ENCODE measurements at regions not wholly inside any gene's neighbourhood (a gene's known extent, or its start where the extent isn't known, plus 50 kb on each side); places are given as distances from the start of the nearest gene placed in this dataset.
A peak's percentile ranks its signal among the peaks of the same experiment; 100 is the strongest.
"Not testable (repeated sequence)": the region's sequence is repeated elsewhere in the genome, so short reads cannot be mapped to it uniquely, and the experiment has no call there.

- DNase-seq (ENCODE audit: low spot score) = peak; percentile 30
Measured at GRCh38 chr12:59346248-59346647, 249.6 kb upstream of the SLC16A7 start.

- DNase-seq (ENCODE audit: low spot score) = no peak
Measured at GRCh38 chr12:59345406-59345805, 250.4 kb upstream of the SLC16A7 start.

GRCh38 chr12:59344224-59344623, 251.6 kb upstream of the SLC16A7 start:
- DNase-seq (ENCODE audit: low spot score) = no peak

GRCh38 chr12:59329462-59329861, 266.4 kb upstream of the SLC16A7 start:
- no peak for DNase-seq (ENCODE audit: low spot score)

- DNase-seq (ENCODE audit: low spot score) = not testable (repeated sequence)
Measured at GRCh38 chr12:59328395-59329075, 267.3 kb upstream of the SLC16A7 start.

- DNase-seq (ENCODE audit: low spot score) = not testable (repeated sequence)
Measured at GRCh38 chr12:59326457-59326856, 269.4 kb upstream of the SLC16A7 start.

GRCh38 chr12:59322473-59322872, 273.4 kb upstream of the SLC16A7 start:
- no peak for DNase-seq (ENCODE audit: low spot score)

- no peak for DNase-seq (ENCODE audit: low spot score)
Measured at GRCh38 chr12:59321278-59321677, 274.6 kb upstream of the SLC16A7 start.

- no peak for DNase-seq (ENCODE audit: low spot score)
Measured at GRCh38 chr12:59320112-59320511, 275.7 kb upstream of the SLC16A7 start.

GRCh38 chr12:59318940-59319339, 276.9 kb upstream of the SLC16A7 start:
- DNase-seq (ENCODE audit: low spot score) = no peak

GRCh38 chr12:59317598-59317997, 278.2 kb upstream of the SLC16A7 start:
- DNase-seq (ENCODE audit: low spot score) = no peak

- no peak for DNase-seq (ENCODE audit: low spot score)
Measured at GRCh38 chr12:59316938-59317337, 278.9 kb upstream of the SLC16A7 start.

- DNase-seq (ENCODE audit: low spot score) = not testable (repeated sequence)
Measured at GRCh38 chr12:59316354-59316753, 279.5 kb upstream of the SLC16A7 start.

- no peak for DNase-seq (ENCODE audit: low spot score)
Measured at GRCh38 chr12:59314209-59314608, 281.6 kb upstream of the SLC16A7 start.

- DNase-seq (ENCODE audit: low spot score) = no peak
Measured at GRCh38 chr12:59304077-59304721, 291.6 kb upstream of the SLC16A7 start.

GRCh38 chr12:59298296-59298695, 297.5 kb upstream of the SLC16A7 start:
- DNase-seq (ENCODE audit: low spot score) = no peak

GRCh38 chr12:59294221-59294620, 301.6 kb upstream of the SLC16A7 start:
- no peak for DNase-seq (ENCODE audit: low spot score)

GRCh38 chr12:59282999-59283398, 312.8 kb upstream of the SLC16A7 start:
- DNase-seq (ENCODE audit: low spot score) = no peak

GRCh38 chr12:59273561-59273960, 322.3 kb upstream of the SLC16A7 start:
- not testable (repeated sequence) for DNase-seq (ENCODE audit: low spot score)

- DNase-seq (ENCODE audit: low spot score) = no peak
Measured at GRCh38 chr12:59268295-59268809, 327.5 kb upstream of the SLC16A7 start.

- DNase-seq (ENCODE audit: low spot score) = no peak
Measured at GRCh38 chr12:59260202-59260601, 335.6 kb upstream of the SLC16A7 start.

GRCh38 chr12:59252731-59253130, 332.4 kb upstream of the LRIG3 start:
- no peak for DNase-seq (ENCODE audit: low spot score)

- DNase-seq (ENCODE audit: low spot score) = no peak
Measured at GRCh38 chr12:59250766-59251165, 330.5 kb upstream of the LRIG3 start.

- no peak for DNase-seq (ENCODE audit: low spot score)
Measured at GRCh38 chr12:59240048-59240447, 319.7 kb upstream of the LRIG3 start.
